MM.1S (cell line): ENCODE measurements at regions not wholly inside any gene's neighbourhood (a gene's known extent, or its start where the extent isn't known, plus 50 kb on each side); places are given as distances from the start of the nearest gene placed in this dataset.

Source experiments
- EZH2 ChIP-seq: fragments of 300-600 bp; sonication (generic); optimal IDR thresholded peaks from 2 replicates; pipeline ENCODE3; 2017; ENCODE audit warnings: low read depth, mild to moderate bottlenecking, antibody characterized with exemption, low read length, mixed read lengths
- TF ChIP-seq, protein P1 (sequence below): fragments of 300-600 bp; sonication (generic); IDR thresholded peaks from 2 replicates; pipeline ENCODE4 v1.5.1; 2016; ENCODE audit warnings: antibody characterized with exemption, low read length, mixed read lengths

DNA sequence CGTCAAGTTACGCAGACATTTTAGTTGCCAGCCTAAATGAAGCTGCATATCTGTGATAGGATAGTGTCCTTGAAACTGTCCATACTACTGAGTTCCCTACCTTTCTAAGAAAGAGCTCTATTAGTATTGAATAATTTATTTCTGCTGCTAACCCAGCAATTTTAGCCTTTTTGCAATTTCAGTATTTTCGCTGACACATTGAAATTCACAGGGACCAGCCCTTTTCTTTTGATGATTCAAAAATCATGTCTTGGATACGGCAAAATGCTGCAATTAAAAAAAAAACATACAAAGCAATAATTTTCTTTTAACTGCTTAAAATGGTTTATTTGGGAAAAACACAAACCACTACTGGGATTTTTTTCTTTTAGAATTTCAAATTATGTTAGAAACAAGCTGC, 563.3 kb downstream of the TBC1D32 start:
- TF ChIP-seq EZH2: no peak
- TF ChIP-seq, protein P1, sequence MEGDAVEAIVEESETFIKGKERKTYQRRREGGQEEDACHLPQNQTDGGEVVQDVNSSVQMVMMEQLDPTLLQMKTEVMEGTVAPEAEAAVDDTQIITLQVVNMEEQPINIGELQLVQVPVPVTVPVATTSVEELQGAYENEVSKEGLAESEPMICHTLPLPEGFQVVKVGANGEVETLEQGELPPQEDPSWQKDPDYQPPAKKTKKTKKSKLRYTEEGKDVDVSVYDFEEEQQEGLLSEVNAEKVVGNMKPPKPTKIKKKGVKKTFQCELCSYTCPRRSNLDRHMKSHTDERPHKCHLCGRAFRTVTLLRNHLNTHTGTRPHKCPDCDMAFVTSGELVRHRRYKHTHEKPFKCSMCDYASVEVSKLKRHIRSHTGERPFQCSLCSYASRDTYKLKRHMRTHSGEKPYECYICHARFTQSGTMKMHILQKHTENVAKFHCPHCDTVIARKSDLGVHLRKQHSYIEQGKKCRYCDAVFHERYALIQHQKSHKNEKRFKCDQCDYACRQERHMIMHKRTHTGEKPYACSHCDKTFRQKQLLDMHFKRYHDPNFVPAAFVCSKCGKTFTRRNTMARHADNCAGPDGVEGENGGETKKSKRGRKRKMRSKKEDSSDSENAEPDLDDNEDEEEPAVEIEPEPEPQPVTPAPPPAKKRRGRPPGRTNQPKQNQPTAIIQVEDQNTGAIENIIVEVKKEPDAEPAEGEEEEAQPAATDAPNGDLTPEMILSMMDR: no peak
